Activated T-cell treated with anti-CD3 and anti-CD28 coated beads, Interleukin-2, amount 50 U/mL, for 1 hour (primary cell): ENCODE measurements at regions not wholly inside any gene's neighbourhood (a gene's known extent, or its start where the extent isn't known, plus 50 kb on each side); places are given as distances from the start of the nearest gene placed in this dataset.
"Not testable (repeated sequence)": the region's sequence is repeated elsewhere in the genome, so short reads cannot be mapped to it uniquely, and the experiment has no call there.

Experiments
- DNase-seq: peaks from one replicate; pipeline ENCODE4 v3.0.0-alpha.2; 2020

DNA sequence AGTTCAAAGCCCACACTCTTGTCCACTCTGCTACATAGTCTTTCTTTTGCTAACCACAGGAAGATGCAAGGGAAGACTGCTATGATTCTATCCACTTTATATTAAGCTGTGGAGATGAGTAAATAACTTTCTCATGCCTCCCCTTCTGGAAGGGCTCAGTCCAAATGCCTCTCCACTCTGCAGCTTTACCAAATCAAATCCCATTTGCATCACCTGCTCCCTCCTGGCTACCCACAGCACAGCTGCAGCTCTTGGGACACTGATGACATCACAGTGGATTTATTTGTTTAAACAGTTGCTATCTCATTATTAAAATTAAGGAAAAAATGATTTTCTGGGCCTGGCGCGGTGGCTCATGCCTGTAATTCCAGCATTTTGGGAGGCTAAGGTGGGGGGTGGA is 1544.9 kb upstream of the WWC1 start:
- DNase-seq: no peak

DNA sequence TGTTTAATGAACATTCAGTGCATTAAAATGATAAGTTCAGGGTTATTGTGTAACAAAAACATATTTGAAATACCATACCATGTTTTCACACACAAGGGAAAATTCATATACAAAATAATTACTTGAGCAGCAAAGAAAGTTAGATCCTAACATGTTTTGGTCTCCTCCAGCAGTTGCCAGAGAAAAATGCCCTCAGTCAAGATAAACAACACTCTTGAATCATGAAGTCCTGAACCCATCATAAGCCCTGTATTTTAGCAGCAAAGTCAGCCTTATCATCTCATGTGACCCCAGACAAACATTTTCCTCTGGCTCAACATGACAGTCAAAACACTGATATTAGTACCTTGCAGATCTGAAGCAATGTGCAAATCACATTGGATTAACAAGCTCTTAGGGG is 1541.1 kb upstream of the WWC1 start:
- no peak for DNase-seq

DNA sequence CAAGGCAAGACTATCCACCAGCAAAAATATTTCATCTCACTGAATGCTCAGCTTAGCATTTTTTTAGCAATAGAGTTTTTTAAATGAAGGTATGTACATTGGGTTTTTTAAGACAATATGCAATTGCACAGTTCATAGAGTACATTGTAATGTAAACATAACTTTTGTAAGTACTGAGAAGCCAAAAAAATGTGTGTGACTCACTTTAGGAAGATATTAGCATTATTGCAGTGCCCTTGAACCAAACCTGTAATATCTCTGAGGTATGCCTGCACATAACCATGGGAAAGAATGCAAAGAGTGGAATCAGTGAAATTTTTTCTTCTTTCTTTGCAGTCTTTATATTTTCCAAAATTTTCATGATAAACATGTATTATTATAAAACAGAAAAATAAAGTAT is 1533.3 kb upstream of the WWC1 start:
- DNase-seq: no peak

DNA sequence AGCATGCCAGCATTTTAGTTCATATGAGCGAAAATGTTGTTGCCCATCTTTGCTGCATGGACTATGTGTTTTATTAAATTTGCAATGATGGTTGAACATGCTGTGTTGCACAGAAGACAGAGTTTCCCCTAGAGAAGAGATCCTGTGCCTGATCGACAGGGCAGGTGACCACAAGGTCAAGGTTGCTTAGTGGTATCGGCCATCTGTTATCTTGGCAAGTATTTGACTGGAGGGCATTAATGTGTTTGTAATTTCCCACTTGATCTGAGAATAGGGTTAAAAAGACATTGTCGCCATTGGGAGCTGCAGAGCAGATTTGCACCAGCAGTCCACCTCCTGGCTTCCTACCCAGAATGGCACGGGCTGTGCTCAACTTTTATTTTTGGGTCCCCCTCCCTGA is 1523.6 kb upstream of the WWC1 start:
- no peak for DNase-seq

DNA sequence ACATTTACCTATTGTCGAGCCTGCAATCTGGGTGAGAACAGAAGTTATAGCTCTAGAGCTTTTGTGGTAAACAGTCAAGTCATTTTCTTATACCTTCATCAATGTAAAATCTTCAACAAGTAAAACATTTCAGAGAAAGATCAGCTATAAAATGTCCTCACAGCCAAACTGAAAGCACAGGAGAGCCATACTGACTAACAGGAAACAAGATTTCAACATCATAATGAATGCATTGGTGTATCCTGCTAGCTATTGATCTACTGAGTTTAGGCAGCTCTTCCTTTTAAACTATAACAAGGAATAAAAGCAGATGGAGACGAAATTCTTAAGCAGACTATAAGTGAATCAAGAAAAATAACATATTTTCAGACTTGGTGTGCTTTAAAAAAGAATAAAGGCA is 1522.9 kb upstream of the WWC1 start:
- DNase-seq: no peak

DNA sequence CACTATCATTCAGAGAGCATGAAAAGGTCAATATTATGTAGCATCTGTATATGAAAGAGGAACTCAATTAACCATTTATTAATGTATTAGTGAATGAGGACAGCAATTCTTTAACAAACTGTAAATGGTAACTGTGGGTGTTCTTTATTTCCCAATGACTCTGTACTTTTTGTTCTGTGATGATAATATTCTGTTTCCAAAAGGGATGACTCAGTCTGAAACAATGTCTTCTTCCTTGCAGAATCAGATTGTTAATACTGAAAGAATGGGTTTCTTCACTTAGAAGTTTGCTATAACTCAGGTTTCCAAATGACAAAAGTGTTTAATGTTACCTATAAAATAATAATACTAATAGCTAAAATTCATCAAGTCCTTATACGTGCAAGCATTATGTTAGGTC is 1518.7 kb upstream of the WWC1 start:
- no peak for DNase-seq

DNA sequence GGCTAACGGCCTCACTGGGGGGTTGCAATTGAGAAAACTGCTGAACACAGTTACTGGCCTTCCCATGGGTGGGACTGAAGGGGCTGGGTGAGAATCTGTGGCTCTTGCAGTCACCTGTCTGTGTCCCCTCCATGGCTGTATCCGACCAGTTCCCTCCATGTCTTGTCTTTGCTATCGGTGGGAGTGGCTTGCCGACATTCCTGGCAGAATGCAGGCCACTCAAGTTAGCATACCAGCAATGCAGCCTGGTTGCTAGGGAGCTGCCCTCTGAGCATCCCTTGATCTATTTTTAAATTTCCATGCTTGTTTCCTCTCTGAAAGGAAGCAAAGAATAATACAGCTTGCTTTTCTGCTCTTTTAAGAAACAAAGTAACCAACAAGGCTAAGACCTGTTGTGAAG is 1509.7 kb upstream of the WWC1 start:
- no peak for DNase-seq

DNA sequence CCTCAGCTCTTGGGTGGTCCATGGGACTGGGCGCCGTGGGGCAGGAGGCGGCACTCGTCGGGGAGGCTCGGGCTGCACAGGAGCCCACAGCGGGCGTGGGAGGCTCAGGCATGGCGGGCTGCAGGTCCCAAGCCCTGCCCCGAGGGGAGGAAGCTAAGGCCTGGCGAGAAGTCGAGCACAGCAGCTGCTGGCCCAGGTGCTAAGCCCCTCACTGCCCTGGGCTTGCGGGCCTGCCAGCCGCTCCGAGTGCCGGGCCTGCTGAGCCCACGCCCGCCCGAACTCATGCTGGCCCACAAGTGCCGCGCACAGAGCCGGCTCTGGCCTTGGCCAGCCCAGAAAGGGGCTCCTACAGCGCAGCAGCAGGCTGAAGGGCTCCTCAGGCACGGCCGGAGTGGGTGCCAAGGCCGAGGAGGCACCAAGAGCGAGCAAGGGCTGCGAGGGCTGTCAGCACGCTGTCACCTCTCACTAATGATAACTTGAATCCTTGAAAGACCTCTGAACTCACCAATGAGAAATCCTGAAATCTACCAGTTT is 1506.8 kb upstream of the WWC1 start:
- DNase-seq: no peak

DNA sequence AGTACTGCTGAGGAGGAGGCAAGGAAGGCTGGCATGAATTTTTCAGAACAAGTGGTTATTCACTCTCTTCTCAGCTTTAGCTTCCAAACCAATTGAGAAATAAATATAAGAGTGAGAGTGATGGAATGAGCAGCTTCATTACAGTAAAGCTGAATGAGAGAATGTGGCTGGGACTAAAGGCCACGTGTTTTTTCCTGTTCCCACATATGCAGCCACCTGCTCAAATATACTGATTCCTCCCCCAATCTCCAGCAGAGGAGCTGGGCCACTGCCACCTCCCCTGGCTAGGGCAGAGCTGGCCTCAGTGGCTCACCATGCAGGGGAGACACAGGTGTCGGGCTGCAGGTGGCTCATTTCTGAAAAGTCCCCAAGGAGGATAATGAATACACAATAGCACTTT is 1505.3 kb upstream of the WWC1 start:
- DNase-seq: no peak

DNA sequence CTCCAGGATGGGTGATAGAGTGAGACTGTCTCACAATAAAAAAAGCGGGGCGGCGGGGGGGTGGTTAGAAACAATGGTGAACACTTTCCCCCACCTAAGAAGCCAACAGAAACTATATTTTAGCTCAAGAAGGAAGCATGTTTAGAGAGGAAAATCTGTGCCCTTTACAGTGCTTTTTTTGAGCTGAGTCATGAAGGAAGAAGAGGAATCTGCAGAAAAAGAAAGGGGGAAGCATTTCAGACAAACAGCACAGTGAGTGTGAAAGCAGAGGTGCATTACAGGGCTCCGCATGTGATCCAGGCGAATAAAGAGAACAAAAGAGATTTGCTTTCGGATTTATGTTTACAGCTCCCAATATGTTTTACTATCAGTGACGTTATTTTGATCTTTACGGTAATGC is 1504.6 kb upstream of the WWC1 start:
- no peak for DNase-seq

DNA sequence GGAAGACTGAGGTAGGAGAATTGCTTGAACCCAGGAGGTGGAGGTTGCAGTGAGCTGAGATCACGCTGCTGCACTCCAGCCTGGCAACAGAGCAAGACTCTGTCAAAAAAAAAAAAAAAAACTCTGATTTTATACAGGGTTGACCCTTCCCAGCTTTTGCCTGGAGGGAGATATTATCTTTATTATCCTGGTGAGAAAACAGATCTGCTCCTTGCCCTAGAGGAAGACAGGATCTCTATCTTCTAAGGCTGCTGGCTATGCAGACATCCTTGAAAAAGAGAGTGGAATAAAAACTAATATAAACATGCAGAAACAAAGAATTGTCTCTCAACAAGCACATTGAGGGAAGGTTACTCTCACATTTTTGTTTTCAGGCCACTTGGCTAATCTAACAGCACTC is 1503.4 kb upstream of the WWC1 start:
- no peak for DNase-seq

DNA sequence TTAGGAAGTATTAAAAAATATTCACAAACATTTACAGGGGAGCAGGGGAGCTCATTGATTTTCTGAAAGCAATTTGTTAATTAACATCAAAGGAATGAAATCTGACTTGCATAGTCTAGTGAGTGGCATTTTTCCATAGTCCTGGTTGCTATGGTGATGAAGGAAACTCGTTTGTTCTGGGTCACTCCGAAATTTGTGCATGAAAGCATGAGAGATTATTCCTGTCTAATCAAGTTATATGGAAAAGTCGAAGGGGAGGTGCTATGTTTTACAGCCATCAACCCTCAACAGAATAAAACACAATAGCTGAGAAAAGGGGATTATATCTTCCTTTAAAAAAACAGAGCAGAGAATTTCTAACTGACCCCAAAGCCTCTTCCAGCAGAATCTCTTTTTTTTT is 1495.7 kb upstream of the WWC1 start:
- DNase-seq: no peak

DNA sequence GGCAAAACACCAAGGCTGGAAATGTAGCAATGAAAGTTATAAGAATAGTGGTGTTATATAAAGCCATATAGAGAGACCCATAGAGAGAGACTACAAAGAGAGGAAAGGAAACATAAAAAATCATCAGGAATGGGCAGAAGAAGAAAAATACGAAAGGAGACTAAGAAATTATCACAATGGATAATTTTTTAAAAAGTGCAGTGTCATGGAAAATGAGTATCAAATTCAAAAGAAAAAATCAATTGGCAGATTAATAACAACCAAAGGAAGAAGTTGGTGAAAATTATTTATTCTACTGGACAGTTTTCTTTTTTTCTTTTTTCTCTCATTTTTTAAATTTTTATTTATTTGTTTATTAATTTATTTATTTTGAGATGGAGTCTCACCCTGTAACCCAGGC is 1488.4 kb upstream of the WWC1 start:
- DNase-seq: no peak

DNA sequence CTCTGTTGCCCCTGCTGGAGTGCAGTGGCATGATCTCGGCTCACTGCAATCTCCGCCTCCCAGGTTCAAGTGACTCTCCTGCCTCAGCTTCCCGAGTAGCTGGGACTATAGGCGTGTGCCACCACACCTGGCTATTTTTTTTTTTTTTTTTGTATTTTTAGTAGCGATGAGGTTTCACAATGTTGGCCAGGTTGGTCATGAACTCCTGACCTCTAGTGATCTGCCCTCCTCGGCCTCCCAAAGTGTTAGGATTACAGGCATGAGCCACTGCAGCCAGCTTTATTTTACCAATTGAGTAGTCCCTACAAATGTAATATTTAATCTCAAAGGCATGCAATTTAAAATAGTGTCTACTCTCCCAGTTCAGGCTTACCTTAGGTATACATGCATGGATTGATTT is 1487.2 kb upstream of the WWC1 start:
- DNase-seq: not testable (repeated sequence)

DNA sequence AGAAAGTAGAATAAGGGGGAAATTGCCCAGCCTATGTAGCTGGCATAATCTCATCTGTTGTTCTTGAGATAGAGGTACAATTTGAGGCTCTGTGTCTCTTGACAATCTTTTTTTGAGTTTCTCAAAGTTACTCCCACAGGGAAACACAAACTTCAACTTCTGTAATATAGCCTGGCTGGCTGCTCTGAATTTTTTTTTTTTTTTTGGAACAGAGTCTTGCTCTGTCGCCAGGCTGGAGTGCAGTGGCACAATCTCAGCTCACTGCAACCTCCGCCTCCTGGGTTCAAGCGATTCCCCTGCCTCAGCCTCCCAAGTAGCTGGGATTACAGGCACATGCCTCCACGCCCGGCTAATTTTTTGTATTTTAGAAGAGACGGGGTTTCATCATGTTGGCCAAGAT is 1486.8 kb upstream of the WWC1 start:
- not testable (repeated sequence) for DNase-seq

DNA sequence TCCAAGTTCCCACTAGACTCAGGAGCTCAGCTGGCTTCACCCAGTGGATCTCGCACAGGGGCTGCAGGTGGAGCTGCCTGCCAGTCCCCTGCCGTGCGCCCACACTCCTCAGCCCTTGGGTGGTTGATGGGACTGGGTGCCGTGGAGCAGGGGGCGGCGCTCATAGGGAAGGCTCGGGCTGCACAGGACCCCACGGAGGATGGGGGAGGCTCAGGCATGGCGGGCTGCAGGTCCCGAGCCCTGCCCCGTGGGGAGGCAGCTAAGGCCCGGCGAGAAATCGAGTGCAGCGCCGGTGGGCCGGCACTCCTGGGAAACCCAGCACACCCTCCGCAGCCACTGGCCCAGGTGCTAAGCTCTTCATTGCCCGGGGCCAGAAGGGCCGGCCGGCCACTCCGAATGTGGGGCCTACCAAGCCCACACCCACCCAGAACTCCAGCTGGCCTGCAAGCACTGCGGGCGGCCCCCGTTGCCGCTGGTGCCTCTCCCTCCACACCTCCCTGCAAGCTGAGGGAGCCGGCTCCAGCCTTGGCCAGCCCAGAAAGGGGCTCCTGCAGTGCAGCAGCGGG is 1481.3 kb upstream of the WWC1 start:
- DNase-seq: not testable (repeated sequence)

DNA sequence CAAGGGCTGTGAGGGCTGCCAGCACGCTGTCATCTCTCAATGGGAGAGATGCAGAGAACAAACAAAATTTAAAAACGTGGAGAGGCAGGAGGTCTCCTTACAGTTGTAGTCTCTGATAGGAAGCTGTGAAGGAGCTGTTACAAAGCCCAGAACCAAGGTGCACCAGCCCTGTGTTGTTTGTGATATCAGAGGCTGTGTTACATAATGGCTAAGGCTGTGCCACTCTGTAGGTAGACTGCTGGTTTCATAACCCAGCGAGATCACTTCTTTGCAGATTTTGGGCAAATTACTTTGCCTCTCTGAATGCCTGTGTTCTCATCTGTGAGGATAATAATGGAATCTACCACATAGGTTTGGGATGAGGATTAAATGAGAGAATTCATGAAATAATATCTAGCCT is 1480.7 kb upstream of the WWC1 start:
- DNase-seq: no peak

DNA sequence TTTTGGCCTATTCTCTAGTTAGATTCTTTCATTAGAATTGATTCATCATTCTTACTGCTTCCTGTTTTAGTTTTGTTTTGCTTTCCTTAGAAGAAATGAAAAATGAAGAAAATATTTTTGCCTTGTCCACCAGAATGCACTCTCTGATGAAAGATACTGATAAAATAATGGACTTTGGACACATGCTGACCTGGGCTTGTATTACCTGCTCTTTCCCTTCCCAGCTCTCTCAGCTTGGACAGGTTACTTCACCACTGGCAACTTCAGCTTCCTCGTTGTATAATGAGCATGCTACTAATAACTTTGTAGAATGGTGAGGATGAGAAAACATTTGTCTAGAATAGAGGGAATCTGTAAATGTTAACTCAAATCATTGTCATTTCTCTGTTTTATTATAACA is 1468.1 kb upstream of the WWC1 start:
- no peak for DNase-seq

DNA sequence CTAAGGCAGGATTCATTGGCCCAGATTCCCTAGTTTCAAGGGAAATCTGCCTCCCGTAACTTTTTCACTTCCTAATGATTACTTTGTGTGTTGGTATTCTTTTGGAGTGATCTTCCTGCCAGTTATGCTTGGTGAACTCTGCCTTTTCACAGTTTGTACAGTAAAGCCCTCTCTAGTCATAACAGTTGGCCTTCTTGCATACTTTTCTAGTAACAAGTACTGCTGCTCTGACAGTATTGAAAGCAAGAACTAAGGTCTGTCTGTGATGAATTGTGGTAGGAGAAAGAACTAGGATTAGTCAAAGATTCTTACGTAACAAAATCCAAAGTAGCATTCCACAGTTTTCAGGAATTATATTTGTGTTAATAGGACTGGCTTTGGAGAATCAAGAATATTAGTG is 1457.2 kb upstream of the WWC1 start:
- no peak for DNase-seq

DNA sequence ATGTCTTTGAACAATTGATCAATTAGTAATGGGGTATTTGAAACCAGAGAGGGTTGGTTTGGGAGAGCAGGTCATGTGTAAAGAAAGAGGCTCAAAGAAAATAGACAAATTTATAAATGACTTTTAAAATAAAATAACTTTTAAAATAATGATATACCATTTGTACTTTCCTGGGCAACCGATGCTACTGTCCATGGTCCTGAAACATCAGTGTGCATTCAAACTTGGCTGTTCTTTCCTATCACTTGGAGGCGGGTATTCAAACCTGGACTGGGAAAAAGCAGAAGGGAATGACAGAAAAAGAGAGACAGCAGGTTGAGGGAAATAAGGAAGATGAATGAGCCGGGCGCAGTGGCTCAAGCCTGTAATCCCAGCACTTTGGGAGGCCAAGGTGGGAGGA is 1446.4 kb upstream of the WWC1 start:
- no peak for DNase-seq

DNA sequence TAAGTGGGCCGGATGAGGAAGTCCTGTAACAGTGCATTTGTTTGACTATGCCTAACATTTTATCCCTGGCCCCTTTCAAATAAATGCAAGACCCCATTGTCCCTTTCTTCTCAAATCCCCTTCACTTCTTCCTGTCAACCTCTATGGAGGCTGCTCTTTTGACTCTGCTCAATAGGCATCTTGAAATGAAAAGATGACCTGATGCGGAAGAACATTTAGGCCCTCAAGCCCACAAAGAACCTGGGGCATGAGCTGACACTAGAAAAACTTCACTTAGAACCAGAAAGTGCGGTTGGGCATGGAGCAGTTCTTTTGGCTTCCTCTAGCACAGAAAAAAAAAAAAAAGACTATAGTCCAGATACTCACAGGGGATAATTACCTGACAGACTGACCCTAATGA is 1434.7 kb upstream of the WWC1 start:
- no peak for DNase-seq

DNA sequence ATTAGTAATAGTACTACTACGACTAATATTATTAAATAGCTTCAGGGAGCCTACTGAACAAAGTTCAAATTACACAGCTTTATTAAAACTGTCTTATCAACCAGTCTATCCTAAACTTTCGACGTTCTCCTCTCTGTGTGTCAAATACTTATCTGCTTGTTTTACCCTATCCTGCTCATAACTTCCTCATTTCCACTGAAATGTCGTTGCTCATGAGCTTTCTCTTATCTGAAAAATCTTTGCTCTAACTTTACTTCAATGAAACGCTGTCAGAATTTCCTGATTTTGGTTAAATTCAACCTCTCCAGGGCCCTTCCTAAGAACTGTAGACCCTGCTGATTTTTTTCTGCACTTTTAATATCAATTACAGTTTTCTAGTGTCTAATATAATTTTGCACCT is 1431.0 kb upstream of the WWC1 start:
- no peak for DNase-seq

DNA sequence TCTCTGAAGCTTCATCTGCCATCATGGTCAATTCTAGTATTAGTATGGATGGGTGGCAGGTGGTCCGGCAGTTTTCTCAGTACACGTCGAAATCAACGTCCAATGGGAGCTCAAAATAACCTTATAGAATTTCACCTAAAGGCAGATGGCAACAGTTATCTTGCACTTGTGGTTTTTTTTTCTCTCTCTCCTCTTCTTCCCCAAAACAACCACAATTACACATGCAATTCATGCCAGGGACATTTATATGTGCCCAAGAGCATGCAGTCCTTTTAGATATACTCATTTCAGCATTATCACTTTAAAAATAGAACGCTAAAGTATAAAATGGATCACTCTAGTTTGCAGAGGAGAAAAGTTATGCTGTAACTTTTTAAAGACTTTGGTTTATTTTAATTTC is 1428.9 kb upstream of the WWC1 start:
- DNase-seq: no peak

DNA sequence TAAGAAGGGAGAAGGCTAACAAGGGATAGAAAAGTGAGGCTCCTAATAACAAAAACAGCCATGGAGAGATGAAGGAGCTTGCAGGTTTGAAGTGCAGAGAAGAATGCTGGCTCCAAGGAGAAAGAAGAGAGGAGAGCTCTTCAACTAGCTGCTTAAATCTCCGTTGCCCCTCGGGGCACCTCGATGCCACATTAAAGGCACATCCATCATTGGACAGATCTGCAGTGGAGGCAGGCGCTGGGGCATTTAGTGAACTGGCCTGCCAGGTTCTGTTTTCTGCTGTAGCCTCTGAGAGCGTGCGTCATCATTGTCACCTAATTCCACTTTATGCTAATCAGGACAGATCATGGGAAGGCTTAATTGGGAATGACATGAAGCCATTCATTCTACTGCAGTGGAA is 1426.2 kb upstream of the WWC1 start:
- DNase-seq: no peak

DNA sequence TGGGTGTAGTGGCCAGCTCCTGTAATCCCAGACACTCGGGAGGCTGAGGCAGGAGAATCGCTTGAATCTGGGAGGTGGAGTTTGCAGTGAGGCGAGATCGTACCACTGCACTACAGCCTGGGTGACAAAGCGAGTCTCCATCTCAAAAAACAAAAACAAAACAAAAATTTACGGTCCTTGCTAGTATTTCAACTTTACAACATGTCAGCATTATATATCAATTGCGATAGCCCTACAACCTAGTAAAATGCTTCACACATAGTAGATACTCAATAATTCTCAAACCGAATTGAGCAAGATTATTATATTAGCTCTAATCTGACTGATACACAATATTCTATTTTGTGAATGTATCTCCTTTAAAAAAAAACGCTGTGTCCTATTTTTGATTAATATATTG is 1411.0 kb upstream of the WWC1 start:
- no peak for DNase-seq

DNA sequence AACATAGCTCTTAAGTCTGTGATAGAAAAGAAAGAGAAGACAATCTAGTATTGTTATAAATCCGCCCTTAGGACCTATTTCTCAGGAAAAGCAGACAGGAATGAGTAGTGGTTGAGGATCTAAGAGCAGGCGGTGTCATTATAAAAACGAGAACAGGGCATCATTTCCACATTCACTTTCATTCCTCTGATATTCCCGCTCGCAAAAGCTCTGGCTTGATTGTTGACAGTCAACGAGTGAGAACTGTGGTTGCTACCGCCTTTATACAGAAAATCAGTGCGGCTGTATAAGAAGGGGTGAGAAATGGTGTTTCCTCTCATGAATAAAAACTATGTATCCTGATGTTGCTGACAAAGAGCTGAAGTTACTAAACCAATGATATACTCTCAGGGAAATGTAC is 1409.6 kb upstream of the WWC1 start:
- no peak for DNase-seq
